A549 (cell line): ENCODE measurements at regions not wholly inside any gene's neighbourhood (a gene's known extent, or its start where the extent isn't known, plus 50 kb on each side); places are given as distances from the start of the nearest gene placed in this dataset.
"Not testable (repeated sequence)": the region's sequence is repeated elsewhere in the genome, so short reads cannot be mapped to it uniquely, and the experiment has no call there.

ENCODE experiments used
- CHD4 ChIP-seq: fragments of 200-600 bp; sonication (generic); IDR thresholded peaks from 2 replicates; pipeline ENCODE4 v1.6.1; 2016; ENCODE audit warnings: antibody characterized with exemption, mild to moderate bottlenecking, borderline replicate concordance
- CTCF ChIP-seq: fragments of >200 bp; sonication (Bioruptor Twin); formaldehyde crosslinking; IDR thresholded peaks from 3 replicates; pipeline ENCODE4 v1.5.1; 2016
- EP300 ChIP-seq, 2 experiments: fragments of >200 bp; sonication (Bioruptor Twin); formaldehyde crosslinking; IDR thresholded peaks; 2 replicates in 1 of 2; 3 replicates in 1 of 2; pipeline ENCODE4 v1.6.1; 2016 to 2017
- JUN ChIP-seq, 2 experiments: fragments of >200 bp; sonication (Bioruptor Twin); formaldehyde crosslinking; IDR thresholded peaks; 2 replicates in 1 of 2; 3 replicates in 1 of 2; pipeline ENCODE4 v1.6.1; 2016 to 2017
- KDM1A ChIP-seq: fragments of 200-600 bp; sonication (generic); IDR thresholded peaks from 2 replicates; pipeline ENCODE4 v1.6.1; 2016; ENCODE audit warnings: low read depth, mild to moderate bottlenecking
- POLR2A ChIP-seq: IDR thresholded peaks from 2 replicates; pipeline ENCODE4 v1.6.1; 2012; ENCODE audit warnings: mild to moderate bottlenecking, low read length
- RAD21 ChIP-seq, 2 experiments: fragments of >200 bp in 1 of 2; sonication (Bioruptor Twin) in 1 of 2; formaldehyde crosslinking in 1 of 2; IDR thresholded peaks in 1 of 2; conservative IDR thresholded peaks in 1 of 2; 2 replicates in 1 of 2; 3 replicates in 1 of 2; pipeline ENCODE4 v1.6.1; 2012 to 2018; ENCODE audit warnings: inconsistent platforms in 1 of 2
- ZNF302 ChIP-seq: fragments of 250-450 bp; sonication (Bioruptor Pico); IDR thresholded peaks from 2 replicates; pipeline ENCODE4 v1.9.0; 2021; ENCODE audit warnings: inconsistent platforms, mild to moderate bottlenecking, moderate library complexity

DNA sequence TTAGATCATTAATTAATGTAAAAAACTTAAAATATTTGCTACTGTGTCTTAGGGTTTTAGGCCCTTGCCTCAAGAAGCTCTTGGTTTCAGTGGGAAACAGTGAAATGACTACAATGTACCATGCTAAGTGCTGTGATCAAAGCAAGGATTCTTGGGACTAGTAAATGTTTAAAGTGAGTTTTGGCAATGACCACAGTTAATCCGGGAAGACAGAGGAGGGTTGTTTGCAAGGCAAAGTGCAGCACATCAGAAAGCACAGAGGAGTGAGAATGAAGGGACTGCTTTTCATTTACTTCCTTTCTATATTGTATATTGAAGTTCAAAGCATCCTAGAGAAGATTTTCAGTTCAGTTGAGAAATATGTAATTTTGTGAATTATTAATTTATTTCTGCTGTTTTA lies 676.7 kb downstream of the SPATA31A6 start:
- TF ChIP-seq EP300 (IDR thresholded peaks at IDR 0.05); KDM1A; POLR2A; ZNF302 (CRISPR knock-in tag); CTCF; CHD4; RAD21 (conservative IDR thresholded peaks at IDR 0.05 in 1 of 2, IDR thresholded peaks at IDR 0.05 in 1 of 2); JUN (IDR thresholded peaks at IDR 0.05): not testable (repeated sequence)
